GM12878 (cell line): ENCODE measurements at regions not wholly inside any gene's neighbourhood (a gene's known extent, or its start where the extent isn't known, plus 50 kb on each side); places are given as distances from the start of the nearest gene placed in this dataset.

Experiments used
- ATAC-seq: fragments of 200-7000 bp; cut with Tn5 transposase; 3 replicates; pipeline ENCODE4 v1.9.1; 2020; ENCODE audit warnings: mild to moderate bottlenecking, moderate library complexity
- BruUV-seq: library from RNA; stranded (reverse); fragments of 400-500 nt; replicated peaks from 2 replicates; lab custom pipeline; 2021; lab: Mats Ljungman, UMichigan
- CTCF ChIA-PET: fragments of 300-600 bp; sonication (Branson Sonifier 250); formaldehyde crosslinking; extraction: SDS; loops from one replicate; lab custom pipeline; 2021; ENCODE audit warnings: inconsistent platforms; lab: Yijun Ruan, JAX
- POLR2A ChIA-PET: fragments of 350-600 bp; formaldehyde crosslinking; extraction: SDS; loops from one replicate; lab custom pipeline; 2021; ENCODE audit warnings: inconsistent platforms; lab: Charles Lee
- RAD21 ChIA-PET: fragments of 300-600 bp; sonication (Branson Sonifier 250); formaldehyde crosslinking; loops from one replicate; lab custom pipeline; 2023; ENCODE audit warnings: antibody characterized with exemption; ENCODE audit not compliant: unreplicated experiment; lab: Charles Lee
- SMC1A ChIA-PET: fragments of 300-600 bp; sonication (Branson Sonifier 250); formaldehyde crosslinking; loops from one replicate; lab custom pipeline; 2023; ENCODE audit not compliant: unreplicated experiment, uncharacterized antibody; lab: Charles Lee
- DNase-seq: peaks from one replicate; pipeline ENCODE4 v3.0.0-alpha.2; 2011; ENCODE audit warnings: low read depth, low spot score
- FAIRE-seq: peaks from 3 replicates; lab custom pipeline; 2011; peaks lifted over from hg19 to GRCh38; lab: Jason Lieb, UNC
- H2AFZ ChIP-seq: 2 replicates; pipeline ENCODE4 v1.6.0; 2011; ENCODE audit warnings: low read depth, low read length, control low read depth; ENCODE audit not compliant: control insufficient read depth
- H3K27ac ChIP-seq: 2 replicates; pipeline ENCODE4 v1.5.1; 2011; ENCODE audit warnings: control low read depth; ENCODE audit not compliant: control insufficient read depth, insufficient read depth
- H3K27me3 ChIP-seq, 2 experiments: replicated peaks in 1 of 2; 2 replicates each; pipeline versions ENCODE4 v1.6.0 to v1.6.1; 2011; ENCODE audit warnings: low read length in 1 of 2; ENCODE audit not compliant: control insufficient read depth in 2 of 2, insufficient read depth in 2 of 2
- H3K36me3 ChIP-seq, 2 experiments: 2 replicates each; pipeline ENCODE4 v1.5.1; 2011; ENCODE audit warnings: low read length in 1 of 2; ENCODE audit not compliant: control insufficient read depth in 2 of 2, insufficient read depth in 2 of 2
- H3K4me1 ChIP-seq: 2 replicates; pipeline ENCODE4 v1.6.1; 2011; ENCODE audit warnings: mild to moderate bottlenecking, low read length, moderate library complexity, mixed read lengths; ENCODE audit not compliant: control insufficient read depth, insufficient read depth
- H3K4me2 ChIP-seq: 2 replicates; pipeline ENCODE4 v1.6.0; 2011; ENCODE audit warnings: control low read depth; ENCODE audit not compliant: control insufficient read depth, insufficient read depth
- H3K4me3 ChIP-seq: fragments of 200-600 bp; sonication (generic); 2 replicates; pipeline ENCODE4 v1.5.1; 2016
- H3K79me2 ChIP-seq: 2 replicates; pipeline ENCODE4 v1.6.0; 2011; ENCODE audit warnings: low read length; ENCODE audit not compliant: control insufficient read depth, insufficient read depth
- H3K9ac ChIP-seq: 2 replicates; pipeline ENCODE4 v1.8.0; 2011; ENCODE audit warnings: low read length, control low read depth, mixed read lengths; ENCODE audit not compliant: control insufficient read depth, insufficient read depth
- H3K9me3 ChIP-seq: replicated peaks from 3 replicates; pipeline ENCODE4 v1.5.1; 2011; ENCODE audit warnings: mild to moderate bottlenecking, low read length; ENCODE audit not compliant: control insufficient read depth, insufficient read depth
- H4K20me1 ChIP-seq: 2 replicates; pipeline ENCODE4 v1.6.0; 2011; ENCODE audit not compliant: control insufficient read depth, insufficient read depth
- CHD4 ChIP-seq: fragments of 200-600 bp; sonication (generic); IDR thresholded peaks from 2 replicates; pipeline ENCODE4 v1.6.1; 2016; ENCODE audit warnings: mild to moderate bottlenecking
- CTCF ChIP-seq, 3 experiments: IDR thresholded peaks in 2 of 3; conservative IDR thresholded peaks in 1 of 3; 2 replicates each; pipeline ENCODE4 v1.5.1; 2011; ENCODE audit warnings: low read depth in 3 of 3, low read length in 3 of 3, mild to moderate bottlenecking in 3 of 3, control low read depth in 2 of 3, moderate library complexity in 2 of 3, inconsistent platforms in 1 of 3, mixed read lengths in 1 of 3; ENCODE audit not compliant: control insufficient read depth in 2 of 3, insufficient read depth in 1 of 3; ENCODE audit errors: extremely low read depth in 1 of 3
- EED ChIP-seq: sonication (generic); IDR thresholded peaks from 2 replicates; pipeline ENCODE4 v1.6.1; 2016; ENCODE audit warnings: antibody characterized with exemption, low read depth
- ELK1 ChIP-seq: IDR thresholded peaks from 2 replicates; pipeline ENCODE4 v1.6.1; 2012; ENCODE audit warnings: low read depth, low read length, improper control_type of control experiment
- EZH2 ChIP-seq: IDR thresholded peaks from 2 replicates; pipeline ENCODE4 v1.6.1; 2012; ENCODE audit warnings: low read depth, mild to moderate bottlenecking, control low read depth, inconsistent platforms, low read length, borderline replicate concordance; ENCODE audit not compliant: control insufficient read depth
- HDAC6 ChIP-seq: fragments of 200-600 bp; sonication (generic); IDR thresholded peaks from one replicate; pipeline ENCODE4 v1.8.0; 2017; ENCODE audit warnings: antibody characterized with exemption; ENCODE audit not compliant: unreplicated experiment
- HSF1 ChIP-seq: fragments of 150-350 bp; IDR thresholded peaks from 2 replicates; pipeline ENCODE4 v1.6.1; 2014; ENCODE audit warnings: mild to moderate bottlenecking, low read depth, low read length
- KDM1A ChIP-seq: fragments of 200-600 bp; sonication (generic); IDR thresholded peaks from 2 replicates; pipeline ENCODE4 v1.6.1; 2016; ENCODE audit warnings: borderline replicate concordance
- MYC ChIP-seq: IDR thresholded peaks from 2 replicates; pipeline ENCODE4 v1.6.1; 2011; ENCODE audit warnings: mild to moderate bottlenecking, low read length, moderate library complexity, inconsistent platforms; ENCODE audit not compliant: insufficient read depth, insufficient replicate concordance, insufficient read length, severe bottlenecking
- PAX8 ChIP-seq: fragments of 450-650 bp; IDR thresholded peaks from 2 replicates; pipeline ENCODE4 v1.6.1; 2017; ENCODE audit warnings: mild to moderate bottlenecking, moderate library complexity
- POLR2AphosphoS2 ChIP-seq: IDR thresholded peaks from 2 replicates; pipeline ENCODE4 v1.6.1; 2011; ENCODE audit warnings: low read depth, mild to moderate bottlenecking, low read length, improper control_type of control experiment, moderate library complexity
- RUNX3 ChIP-seq: IDR thresholded peaks from 2 replicates; pipeline ENCODE4 v1.6.1; 2012; ENCODE audit warnings: low read length, inconsistent platforms
- SP1 ChIP-seq: IDR thresholded peaks from one replicate; pipeline ENCODE4 v1.6.1; 2011; ENCODE audit warnings: low read depth, low read length
- STAT3 ChIP-seq: IDR thresholded peaks from 2 replicates; pipeline ENCODE4 v1.6.1; 2011; ENCODE audit warnings: low read depth, low read length, improper control_type of control experiment
- TBL1XR1 ChIP-seq: IDR thresholded peaks from 2 replicates; pipeline ENCODE4 v1.6.1; 2012; ENCODE audit warnings: low read depth, low read length, improper control_type of control experiment
- ZNF207 ChIP-seq: fragments of 450-650 bp; IDR thresholded peaks from 2 replicates; pipeline ENCODE4 v1.6.1; 2014; ENCODE audit warnings: antibody characterized with exemption, mild to moderate bottlenecking, borderline replicate concordance
- ZNF384 ChIP-seq: IDR thresholded peaks from 2 replicates; pipeline ENCODE4 v1.6.1; 2012; ENCODE audit warnings: low read depth, mild to moderate bottlenecking, low read length, improper control_type of control experiment, borderline replicate concordance
- ZZZ3 ChIP-seq: IDR thresholded peaks from 2 replicates; pipeline ENCODE4 v1.6.1; 2011; ENCODE audit warnings: low read depth; ENCODE audit not compliant: control insufficient read depth, insufficient read length
- WGBS: methylation state at CpG from one replicate; pipeline ENCODE4 v1.1.6; 2016; ENCODE audit warnings: low lambda C conversion rate; ENCODE audit not compliant: insufficient replicate concordance, insufficient coverage; ENCODE audit errors: missing lambda C conversion rate; 5-methylcytosine and 5-hydroxymethylcytosine counted together
- in situ Hi-C: fragments of 300-500 bp; cut with MboI; formaldehyde crosslinking; loops from 9 replicates; pipeline ENCODE4 v1.14.3; 2018; ENCODE audit warnings: mixed read lengths
- intact Hi-C: fragments of 100-400 bp; cut with micrococcal nuclease; formaldehyde crosslinking; loops from one replicate; pipeline ENCODE4 v1.14.2; 2022; ENCODE audit not compliant: unreplicated experiment

GRCh38 chr2:220279372-220279771 is 651.9 kb downstream of the SLC4A3 start:
- Histone ChIP-seq H3K4me3 (no peak overlapping the region), H3K9me3 (no peaks in the 10 kb centered on the region), H4K20me1 (no peaks in the 10 kb centered on the region), H3K27ac (no peak overlapping the region), H3K9ac (no peak overlapping the region), H3K27me3 (no peaks in the 10 kb centered on the region), H3K4me1 (no peaks in the 10 kb centered on the region), H3K4me2 (no peak overlapping the region), H3K79me2 (no peaks in the 10 kb centered on the region), H3K36me3 (no peaks in the 10 kb centered on the region), H2AFZ (no peak overlapping the region)
- SMC1A ChIA-PET = no interaction called here
- FAIRE-seq (no peak), ATAC-seq (no peak), DNase-seq (no peak)
- in situ Hi-C loops = no loop called here
- BruUV-seq = no TSS peak
- RAD21 ChIA-PET = no interaction called here
- CTCF ChIA-PET = no interaction called here
- POLR2A ChIA-PET = no interaction called here
- TF ChIP-seq ZNF384 = no peak
- TF ChIP-seq HSF1 = no peak
- no peak for TF ChIP-seq MYC
- TF ChIP-seq EED = no peak
- no peak for TF ChIP-seq KDM1A
- TF ChIP-seq STAT3 = no peak
- TF ChIP-seq CHD4 = no peak
- no peak for TF ChIP-seq EZH2
- TF ChIP-seq ELK1 = no peak
- no peak for TF ChIP-seq ZZZ3
- no peak for TF ChIP-seq ZNF207
- no peak for TF ChIP-seq PAX8
- no peak for TF ChIP-seq POLR2AphosphoS2
- TF ChIP-seq CTCF (IDR thresholded peaks at IDR 0.05 in 2 of 3, conservative IDR thresholded peaks at IDR 0.05 in 1 of 3; ENCODE audit: control insufficient read depth in 2 of 3, extremely low read depth in 1 of 3, insufficient read depth in 1 of 3, low read depth in 3 of 3, low read length in 3 of 3) = no peak
- TF ChIP-seq SP1 = no peak
- TF ChIP-seq TBL1XR1 = no peak
- TF ChIP-seq HDAC6 = no peak
- TF ChIP-seq RUNX3 = no peak
- WGBS = 0% methylated on average over 2 of the region's 2 CpGs
- intact Hi-C loops = no loop called here
